Chondrocyte (in vitro differentiated cells): ENCODE measurements at regions not wholly inside any gene's neighbourhood (a gene's known extent, or its start where the extent isn't known, plus 50 kb on each side); places are given as distances from the start of the nearest gene placed in this dataset.

Experiments
- DNase-seq: peaks from one replicate; pipeline ENCODE4 v3.0.0; 2021; ENCODE audit warnings: mixed read lengths, low spot score
- H3K27ac Mint-ChIP-seq: one replicate; pipeline ENCODE4 v1.8.0; 2021; ENCODE audit warnings: mild to moderate bottlenecking, moderate library complexity, mixed read lengths; ENCODE audit not compliant: unreplicated experiment
- H3K27me3 Mint-ChIP-seq: 2 replicates; pipeline ENCODE4 v1.8.0; 2021; ENCODE audit warnings: low read depth, mixed read lengths
- H3K36me3 Mint-ChIP-seq: 2 replicates; pipeline ENCODE4 v1.8.0; 2021; ENCODE audit warnings: low read depth, mixed read lengths
- H3K4me1 Mint-ChIP-seq: 2 replicates; pipeline ENCODE4 v1.8.0; 2021; ENCODE audit warnings: low read depth, mild to moderate bottlenecking, mixed read lengths
- H3K4me3 Mint-ChIP-seq: one replicate; pipeline ENCODE4 v1.8.0; 2021; ENCODE audit warnings: mild to moderate bottlenecking, moderate library complexity, mixed read lengths; ENCODE audit not compliant: unreplicated experiment
- H3K9me3 Mint-ChIP-seq: 2 replicates; pipeline ENCODE4 v1.8.0; 2021; ENCODE audit warnings: low read depth, mixed read lengths
- CTCF ChIP-seq: fragments of 200-600 bp; sonication (generic); IDR thresholded peaks from 2 replicates; pipeline ENCODE4 v1.5.0; 2021; ENCODE audit warnings: antibody characterized with exemption, mild to moderate bottlenecking, moderate library complexity

GRCh38 chr5:53322257-53322656, 158.2 kb upstream of the FST start:
- no peak for DNase-seq
- Mint-ChIP-seq H3K4me3 (no peak overlapping the region), H3K9me3 (no peaks in the 10 kb centered on the region), H3K27me3 (no peaks in the 10 kb centered on the region), H3K27ac (no peak overlapping the region), H3K36me3 (peaks cover 2% of the 10 kb centered on the region), H3K4me1 (peaks cover 12% of the 10 kb centered on the region)
- no peak for TF ChIP-seq CTCF

- H3K36me3 Mint-ChIP-seq, result no peaks in the 10 kb centered on the region
- no peak for DNase-seq
- H3K9me3 Mint-ChIP-seq, result no peaks in the 10 kb centered on the region
- H3K27ac Mint-ChIP-seq, result no peak overlapping the region
- H3K4me3 Mint-ChIP-seq, result no peak overlapping the region
- H3K27me3 Mint-ChIP-seq, result no peaks in the 10 kb centered on the region
- H3K4me1 Mint-ChIP-seq, result peaks cover 12% of the 10 kb centered on the region
- TF ChIP-seq CTCF, result no peak
Observed at GRCh38 chr5:53323511-53323910, 156.9 kb upstream of the FST start.

GRCh38 chr5:53323943-53324642, 156.3 kb upstream of the FST start:
- H3K36me3 Mint-ChIP-seq, result no peaks in the 10 kb centered on the region
- H3K4me1 Mint-ChIP-seq, result peaks cover 12% of the 10 kb centered on the region
- H3K9me3 Mint-ChIP-seq, result no peaks in the 10 kb centered on the region
- no peak overlapping the region for H3K4me3 Mint-ChIP-seq
- H3K27me3 Mint-ChIP-seq, result no peaks in the 10 kb centered on the region
- H3K27ac Mint-ChIP-seq, result no peak overlapping the region
- DNase-seq, result no peak
- no peak for TF ChIP-seq CTCF

- H3K4me3 Mint-ChIP-seq, result no peak overlapping the region
- H3K27me3 Mint-ChIP-seq, result no peaks in the 10 kb centered on the region
Observed at GRCh38 chr5:53326424-53327153, 153.8 kb upstream of the FST start.

More at GRCh38 chr5:53326424-53327153, 153.8 kb upstream of the FST start:
- no peaks in the 10 kb centered on the region for H3K9me3 Mint-ChIP-seq
- no peak overlapping the region for H3K27ac Mint-ChIP-seq
- H3K36me3 Mint-ChIP-seq, result no peaks in the 10 kb centered on the region
- DNase-seq, result no peak
- no peak for TF ChIP-seq CTCF
- H3K4me1 Mint-ChIP-seq, result peaks cover 15% of the 10 kb centered on the region
